Hepatocyte (in vitro differentiated cells): ENCODE measurements at regions not wholly inside any gene's neighbourhood (a gene's known extent, or its start where the extent isn't known, plus 50 kb on each side); places are given as distances from the start of the nearest gene placed in this dataset.
"Not testable (repeated sequence)": the region's sequence is repeated elsewhere in the genome, so short reads cannot be mapped to it uniquely, and the experiment has no call there.

Experiments used
- EZH2phosphoT487 ChIP-seq: fragments of 200-600 bp; sonication (generic); IDR thresholded peaks from one replicate; pipeline ENCODE4 v1.6.1; 2018; ENCODE audit warnings: antibody characterized with exemption, mild to moderate bottlenecking, low read depth, moderate library complexity; ENCODE audit not compliant: unreplicated experiment, severe bottlenecking
- TF ChIP-seq, protein P1 (sequence below): fragments of 200-600 bp; sonication (generic); IDR thresholded peaks from 2 replicates; pipeline ENCODE4 v1.5.1; 2016; ENCODE audit warnings: antibody characterized with exemption, mild to moderate bottlenecking; ENCODE audit not compliant: poor library complexity

DNA sequence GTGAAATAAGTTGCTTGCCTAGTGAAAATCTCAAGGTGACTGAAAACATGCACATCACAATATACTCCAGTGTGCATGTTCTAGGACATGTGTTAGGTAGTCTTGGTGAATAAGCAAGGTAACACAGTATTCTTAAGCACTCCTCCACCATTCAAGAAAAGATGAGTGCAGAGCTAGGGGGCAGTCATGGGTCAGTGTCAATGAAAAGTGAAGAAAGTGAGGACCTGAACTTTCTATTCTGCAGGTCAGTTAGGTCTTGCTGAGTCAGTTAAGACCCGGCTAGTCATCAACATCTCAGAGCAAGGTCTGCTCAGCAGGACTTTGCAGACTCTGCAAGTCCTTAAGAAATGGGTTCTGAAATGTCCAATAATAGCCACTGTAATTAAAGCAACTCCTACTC, 82.6 kb upstream of the POMZP3 start:
- TF ChIP-seq, protein P1, sequence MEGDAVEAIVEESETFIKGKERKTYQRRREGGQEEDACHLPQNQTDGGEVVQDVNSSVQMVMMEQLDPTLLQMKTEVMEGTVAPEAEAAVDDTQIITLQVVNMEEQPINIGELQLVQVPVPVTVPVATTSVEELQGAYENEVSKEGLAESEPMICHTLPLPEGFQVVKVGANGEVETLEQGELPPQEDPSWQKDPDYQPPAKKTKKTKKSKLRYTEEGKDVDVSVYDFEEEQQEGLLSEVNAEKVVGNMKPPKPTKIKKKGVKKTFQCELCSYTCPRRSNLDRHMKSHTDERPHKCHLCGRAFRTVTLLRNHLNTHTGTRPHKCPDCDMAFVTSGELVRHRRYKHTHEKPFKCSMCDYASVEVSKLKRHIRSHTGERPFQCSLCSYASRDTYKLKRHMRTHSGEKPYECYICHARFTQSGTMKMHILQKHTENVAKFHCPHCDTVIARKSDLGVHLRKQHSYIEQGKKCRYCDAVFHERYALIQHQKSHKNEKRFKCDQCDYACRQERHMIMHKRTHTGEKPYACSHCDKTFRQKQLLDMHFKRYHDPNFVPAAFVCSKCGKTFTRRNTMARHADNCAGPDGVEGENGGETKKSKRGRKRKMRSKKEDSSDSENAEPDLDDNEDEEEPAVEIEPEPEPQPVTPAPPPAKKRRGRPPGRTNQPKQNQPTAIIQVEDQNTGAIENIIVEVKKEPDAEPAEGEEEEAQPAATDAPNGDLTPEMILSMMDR: not testable (repeated sequence)
- not testable (repeated sequence) for TF ChIP-seq EZH2phosphoT487
